WTC11 (cell line): ENCODE measurements at regions not wholly inside any gene's neighbourhood (a gene's known extent, or its start where the extent isn't known, plus 50 kb on each side); places are given as distances from the start of the nearest gene placed in this dataset.

ENCODE experiments used
- ATAC-seq: fragments of 200-7000 bp; cut with Tn5 transposase; 2 replicates; pipeline ENCODE4 v1.10.0; 2021; ENCODE audit warnings: mild to moderate bottlenecking, moderate library complexity
- CTCF ChIA-PET: fragments of 300-600 bp; sonication (Branson Sonifier 250); formaldehyde crosslinking; loops from one replicate; lab custom pipeline; 2021; ENCODE audit warnings: antibody characterized with exemption; lab: Charles Lee
- POLR2A ChIA-PET: fragments of 350-600 bp; sonication (Branson Sonifier 250); formaldehyde crosslinking; loops from one replicate; lab custom pipeline; 2021; ENCODE audit warnings: antibody characterized with exemption; lab: Charles Lee
- DNase-seq: peaks from one replicate; pipeline ENCODE4 v3.0.0; 2021; ENCODE audit warnings: low spot score
- H3K27ac Mint-ChIP-seq: 2 replicates; pipeline ENCODE4 v1.8.0; 2021; ENCODE audit warnings: mixed read lengths
- H3K27me3 Mint-ChIP-seq: 2 replicates; pipeline ENCODE4 v1.8.0; 2021; ENCODE audit warnings: low read depth, mild to moderate bottlenecking, moderate library complexity, mixed read lengths
- H3K36me3 Mint-ChIP-seq: 2 replicates; pipeline ENCODE4 v1.8.0; 2021; ENCODE audit warnings: mixed read lengths
- H3K4me1 Mint-ChIP-seq: 2 replicates; pipeline ENCODE4 v1.8.0; 2022; ENCODE audit warnings: mixed read lengths
- H3K4me3 Mint-ChIP-seq: 2 replicates; pipeline ENCODE4 v1.8.0; 2021; ENCODE audit warnings: mild to moderate bottlenecking, moderate library complexity, mixed read lengths
- H3K9me3 Mint-ChIP-seq: 2 replicates; pipeline ENCODE4 v1.8.0; 2021; ENCODE audit warnings: mixed read lengths
- CREB1 ChIP-seq: sonication (generic); formaldehyde crosslinking; IDR thresholded peaks from 2 replicates; pipeline ENCODE4 v1.8.0; 2023; ENCODE audit warnings: mild to moderate bottlenecking, missing genetic modification reagents
- ELF4 ChIP-seq: sonication (generic); formaldehyde crosslinking; IDR thresholded peaks from 2 replicates; pipeline ENCODE4 v1.8.1; 2022; ENCODE audit warnings: low read depth, mild to moderate bottlenecking, moderate library complexity, missing genetic modification reagents
- ESRRA ChIP-seq: sonication (generic); formaldehyde crosslinking; IDR thresholded peaks from 2 replicates; pipeline ENCODE4 v1.8.1; 2022; ENCODE audit warnings: mild to moderate bottlenecking, missing genetic modification reagents, borderline replicate concordance
- ETV6 ChIP-seq: sonication (generic); formaldehyde crosslinking; IDR thresholded peaks from 2 replicates; pipeline ENCODE4 v1.8.1; 2022; ENCODE audit warnings: mild to moderate bottlenecking, missing genetic modification reagents
- FOXP1 ChIP-seq: sonication (generic); formaldehyde crosslinking; IDR thresholded peaks from 2 replicates; pipeline ENCODE4 v1.8.0; 2022; ENCODE audit warnings: missing genetic modification reagents, mild to moderate bottlenecking, moderate library complexity, borderline replicate concordance
- IRF2 ChIP-seq: sonication (generic); formaldehyde crosslinking; IDR thresholded peaks from 2 replicates; pipeline ENCODE4 v1.8.0; 2022; ENCODE audit warnings: low read depth, missing genetic modification reagents, borderline replicate concordance
- NFATC4 ChIP-seq: fragments of 250-450 bp; sonication (Bioruptor Pico); IDR thresholded peaks from 2 replicates; pipeline ENCODE4 v1.9.0; 2021; ENCODE audit warnings: mild to moderate bottlenecking
- RELA ChIP-seq: sonication (generic); formaldehyde crosslinking; IDR thresholded peaks from 2 replicates; pipeline ENCODE4 v1.8.1; 2022; ENCODE audit warnings: missing genetic modification reagents, mild to moderate bottlenecking, borderline replicate concordance
- SP1 ChIP-seq: sonication (generic); formaldehyde crosslinking; conservative IDR thresholded peaks from 2 replicates; pipeline ENCODE4 v1.8.1; 2022; ENCODE audit warnings: missing genetic modification reagents
- TCF7 ChIP-seq: sonication (generic); formaldehyde crosslinking; IDR thresholded peaks from 2 replicates; pipeline ENCODE4 v1.8.0; 2022; ENCODE audit warnings: mild to moderate bottlenecking, low read depth, missing genetic modification reagents, moderate library complexity
- TP53 ChIP-seq: sonication (generic); formaldehyde crosslinking; IDR thresholded peaks from 2 replicates; pipeline ENCODE4 v1.8.1; 2023; ENCODE audit warnings: mild to moderate bottlenecking, missing genetic modification reagents
- ZNF423 ChIP-seq: fragments of 250-450 bp; sonication (Bioruptor Pico); IDR thresholded peaks from 2 replicates; pipeline ENCODE4 v2.1.2; 2022; ENCODE audit warnings: mild to moderate bottlenecking, moderate library complexity
- TF ChIP-seq, protein P1 (sequence below): sonication (generic); formaldehyde crosslinking; IDR thresholded peaks from 2 replicates; pipeline ENCODE4 v1.8.1; 2023; ENCODE audit warnings: mild to moderate bottlenecking, missing genetic modification reagents, moderate library complexity
- TF ChIP-seq, protein P2 (sequence below): sonication (generic); formaldehyde crosslinking; IDR thresholded peaks from 2 replicates; pipeline ENCODE4 v1.8.1; 2023; ENCODE audit warnings: mild to moderate bottlenecking, missing genetic modification reagents, borderline replicate concordance
- TF ChIP-seq, protein P3 (sequence below): sonication (generic); formaldehyde crosslinking; IDR thresholded peaks from 2 replicates; pipeline ENCODE4 v1.8.1; 2022; ENCODE audit warnings: missing genetic modification reagents, borderline replicate concordance
- TF ChIP-seq, protein P4 (sequence below): sonication (generic); formaldehyde crosslinking; IDR thresholded peaks from 2 replicates; pipeline ENCODE4 v1.8.0; 2022; ENCODE audit warnings: mild to moderate bottlenecking, missing genetic modification reagents
- TF ChIP-seq, protein P5 (sequence below): sonication (generic); formaldehyde crosslinking; IDR thresholded peaks from 2 replicates; pipeline ENCODE4 v1.8.1; 2023; ENCODE audit warnings: mild to moderate bottlenecking, missing genetic modification reagents, moderate library complexity
- TF ChIP-seq, protein P6 (sequence below): sonication (generic); formaldehyde crosslinking; IDR thresholded peaks from 2 replicates; pipeline ENCODE4 v1.8.0; 2023; ENCODE audit warnings: missing genetic modification reagents
- TF ChIP-seq, protein P7 (sequence below): sonication (generic); formaldehyde crosslinking; IDR thresholded peaks from 2 replicates; pipeline ENCODE4 v1.8.0; 2022; ENCODE audit warnings: mild to moderate bottlenecking, missing genetic modification reagents
- TF ChIP-seq, protein P8 (sequence below): sonication (generic); formaldehyde crosslinking; IDR thresholded peaks from 2 replicates; pipeline ENCODE4 v1.8.0; 2022; ENCODE audit warnings: mild to moderate bottlenecking, missing genetic modification reagents

DNA sequence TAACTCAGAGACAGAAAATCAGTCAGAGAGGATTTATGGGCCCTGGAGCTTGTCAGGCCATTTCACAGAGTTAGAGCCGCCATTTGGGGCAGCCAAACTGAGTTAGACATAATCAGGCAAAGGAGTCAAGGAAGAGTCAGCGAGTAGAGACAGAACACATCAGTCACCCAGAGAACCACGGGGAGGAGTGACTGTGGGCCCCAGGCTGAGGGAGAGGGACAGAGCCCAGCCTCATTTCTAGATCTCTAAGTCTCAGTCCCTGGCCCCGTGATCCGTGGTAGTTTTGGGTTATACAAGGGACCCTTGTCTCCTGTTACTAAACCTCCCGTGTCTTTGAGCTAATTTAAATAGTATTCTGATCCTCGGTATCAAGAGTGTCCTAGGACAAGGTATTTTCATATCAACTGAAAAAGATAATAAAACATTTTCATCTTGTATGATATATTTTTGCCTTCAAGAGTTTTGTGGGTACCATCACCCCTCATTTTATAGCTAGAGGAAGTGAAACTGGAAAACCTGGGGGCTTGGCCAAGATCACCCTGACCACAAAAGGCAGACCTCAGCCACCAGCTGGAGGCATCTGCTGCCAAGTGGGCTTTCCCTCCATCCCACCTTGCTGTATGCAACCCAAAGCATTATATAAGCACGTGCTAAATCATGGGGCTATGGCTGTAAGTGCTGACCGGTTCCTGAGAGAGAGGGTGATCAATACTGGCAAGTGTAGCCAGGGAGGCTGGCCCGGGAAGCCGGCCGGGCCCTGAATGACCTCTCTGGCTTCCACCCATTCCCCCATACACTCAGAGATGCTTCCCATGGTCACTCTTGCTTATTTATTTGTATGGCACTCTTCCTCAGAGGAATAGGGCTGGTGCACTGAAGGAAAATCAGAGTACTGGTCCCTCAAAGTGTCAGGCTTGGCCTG, 204.1 kb downstream of the BCOR start:
- no peak overlapping the region for H3K27ac Mint-ChIP-seq
- DNase-seq (no peak), ATAC-seq (no peak)
- POLR2A ChIA-PET: no interaction called here
- H3K9me3 Mint-ChIP-seq: peaks cover 9% of the 10 kb centered on the region
- H3K4me1 Mint-ChIP-seq: peaks cover 47% of the 10 kb centered on the region
- TF ChIP-seq CREB1 (CRISPR knock-in tag): no peak
- TF ChIP-seq ZNF423 (CRISPR knock-in tag): no peak
- TF ChIP-seq, protein P1, sequence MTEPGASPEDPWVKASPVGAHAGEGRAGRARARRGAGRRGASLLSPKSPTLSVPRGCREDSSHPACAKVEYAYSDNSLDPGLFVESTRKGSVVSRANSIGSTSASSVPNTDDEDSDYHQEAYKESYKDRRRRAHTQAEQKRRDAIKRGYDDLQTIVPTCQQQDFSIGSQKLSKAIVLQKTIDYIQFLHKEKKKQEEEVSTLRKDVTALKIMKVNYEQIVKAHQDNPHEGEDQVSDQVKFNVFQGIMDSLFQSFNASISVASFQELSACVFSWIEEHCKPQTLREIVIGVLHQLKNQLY (CRISPR knock-in tag): no peak
- TF ChIP-seq, protein P2, sequence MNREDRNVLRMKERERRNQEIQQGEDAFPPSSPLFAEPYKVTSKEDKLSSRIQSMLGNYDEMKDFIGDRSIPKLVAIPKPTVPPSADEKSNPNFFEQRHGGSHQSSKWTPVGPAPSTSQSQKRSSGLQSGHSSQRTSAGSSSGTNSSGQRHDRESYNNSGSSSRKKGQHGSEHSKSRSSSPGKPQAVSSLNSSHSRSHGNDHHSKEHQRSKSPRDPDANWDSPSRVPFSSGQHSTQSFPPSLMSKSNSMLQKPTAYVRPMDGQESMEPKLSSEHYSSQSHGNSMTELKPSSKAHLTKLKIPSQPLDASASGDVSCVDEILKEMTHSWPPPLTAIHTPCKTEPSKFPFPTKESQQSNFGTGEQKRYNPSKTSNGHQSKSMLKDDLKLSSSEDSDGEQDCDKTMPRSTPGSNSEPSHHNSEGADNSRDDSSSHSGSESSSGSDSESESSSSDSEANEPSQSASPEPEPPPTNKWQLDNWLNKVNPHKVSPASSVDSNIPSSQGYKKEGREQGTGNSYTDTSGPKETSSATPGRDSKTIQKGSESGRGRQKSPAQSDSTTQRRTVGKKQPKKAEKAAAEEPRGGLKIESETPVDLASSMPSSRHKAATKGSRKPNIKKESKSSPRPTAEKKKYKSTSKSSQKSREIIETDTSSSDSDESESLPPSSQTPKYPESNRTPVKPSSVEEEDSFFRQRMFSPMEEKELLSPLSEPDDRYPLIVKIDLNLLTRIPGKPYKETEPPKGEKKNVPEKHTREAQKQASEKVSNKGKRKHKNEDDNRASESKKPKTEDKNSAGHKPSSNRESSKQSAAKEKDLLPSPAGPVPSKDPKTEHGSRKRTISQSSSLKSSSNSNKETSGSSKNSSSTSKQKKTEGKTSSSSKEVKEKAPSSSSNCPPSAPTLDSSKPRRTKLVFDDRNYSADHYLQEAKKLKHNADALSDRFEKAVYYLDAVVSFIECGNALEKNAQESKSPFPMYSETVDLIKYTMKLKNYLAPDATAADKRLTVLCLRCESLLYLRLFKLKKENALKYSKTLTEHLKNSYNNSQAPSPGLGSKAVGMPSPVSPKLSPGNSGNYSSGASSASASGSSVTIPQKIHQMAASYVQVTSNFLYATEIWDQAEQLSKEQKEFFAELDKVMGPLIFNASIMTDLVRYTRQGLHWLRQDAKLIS (CRISPR knock-in tag): no peak
- TF ChIP-seq IRF2 (CRISPR knock-in tag): no peak
- no peak for TF ChIP-seq ESRRA (CRISPR knock-in tag)
- TF ChIP-seq, protein P3, sequence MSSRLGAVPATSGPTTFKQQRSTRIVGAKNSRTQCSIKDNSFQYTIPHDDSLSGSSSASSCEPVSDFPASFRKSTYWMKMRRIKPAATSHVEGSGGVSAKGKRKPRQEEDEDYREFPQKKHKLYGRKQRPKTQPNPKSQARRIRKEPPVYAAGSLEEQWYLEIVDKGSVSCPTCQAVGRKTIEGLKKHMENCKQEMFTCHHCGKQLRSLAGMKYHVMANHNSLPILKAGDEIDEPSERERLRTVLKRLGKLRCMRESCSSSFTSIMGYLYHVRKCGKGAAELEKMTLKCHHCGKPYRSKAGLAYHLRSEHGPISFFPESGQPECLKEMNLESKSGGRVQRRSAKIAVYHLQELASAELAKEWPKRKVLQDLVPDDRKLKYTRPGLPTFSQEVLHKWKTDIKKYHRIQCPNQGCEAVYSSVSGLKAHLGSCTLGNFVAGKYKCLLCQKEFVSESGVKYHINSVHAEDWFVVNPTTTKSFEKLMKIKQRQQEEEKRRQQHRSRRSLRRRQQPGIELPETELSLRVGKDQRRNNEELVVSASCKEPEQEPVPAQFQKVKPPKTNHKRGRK: no peak
- TF ChIP-seq, protein P4, sequence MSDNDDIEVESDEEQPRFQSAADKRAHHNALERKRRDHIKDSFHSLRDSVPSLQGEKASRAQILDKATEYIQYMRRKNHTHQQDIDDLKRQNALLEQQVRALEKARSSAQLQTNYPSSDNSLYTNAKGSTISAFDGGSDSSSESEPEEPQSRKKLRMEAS (CRISPR knock-in tag): no peak
- TF ChIP-seq, protein P5, sequence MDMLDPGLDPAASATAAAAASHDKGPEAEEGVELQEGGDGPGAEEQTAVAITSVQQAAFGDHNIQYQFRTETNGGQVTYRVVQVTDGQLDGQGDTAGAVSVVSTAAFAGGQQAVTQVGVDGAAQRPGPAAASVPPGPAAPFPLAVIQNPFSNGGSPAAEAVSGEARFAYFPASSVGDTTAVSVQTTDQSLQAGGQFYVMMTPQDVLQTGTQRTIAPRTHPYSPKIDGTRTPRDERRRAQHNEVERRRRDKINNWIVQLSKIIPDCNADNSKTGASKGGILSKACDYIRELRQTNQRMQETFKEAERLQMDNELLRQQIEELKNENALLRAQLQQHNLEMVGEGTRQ (CRISPR knock-in tag): no peak
- no peak for TF ChIP-seq RELA (CRISPR knock-in tag)
- no peak for TF ChIP-seq ETV6 (CRISPR knock-in tag)
- no peak for TF ChIP-seq TCF7
- TF ChIP-seq SP1: no peak
- TF ChIP-seq, protein P6, sequence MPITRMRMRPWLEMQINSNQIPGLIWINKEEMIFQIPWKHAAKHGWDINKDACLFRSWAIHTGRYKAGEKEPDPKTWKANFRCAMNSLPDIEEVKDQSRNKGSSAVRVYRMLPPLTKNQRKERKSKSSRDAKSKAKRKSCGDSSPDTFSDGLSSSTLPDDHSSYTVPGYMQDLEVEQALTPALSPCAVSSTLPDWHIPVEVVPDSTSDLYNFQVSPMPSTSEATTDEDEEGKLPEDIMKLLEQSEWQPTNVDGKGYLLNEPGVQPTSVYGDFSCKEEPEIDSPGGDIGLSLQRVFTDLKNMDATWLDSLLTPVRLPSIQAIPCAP (CRISPR knock-in tag): no peak
- TF ChIP-seq TP53 (CRISPR knock-in tag): no peak
- H3K4me3 Mint-ChIP-seq: no peak overlapping the region
- CTCF ChIA-PET: no interaction called here
- no peaks in the 10 kb centered on the region; the same call in 1 of the 2 replicates for H3K36me3 Mint-ChIP-seq
- H3K27me3 Mint-ChIP-seq: peaks cover 2% of the 10 kb centered on the region; the same call in 1 of the 2 replicates

DNA sequence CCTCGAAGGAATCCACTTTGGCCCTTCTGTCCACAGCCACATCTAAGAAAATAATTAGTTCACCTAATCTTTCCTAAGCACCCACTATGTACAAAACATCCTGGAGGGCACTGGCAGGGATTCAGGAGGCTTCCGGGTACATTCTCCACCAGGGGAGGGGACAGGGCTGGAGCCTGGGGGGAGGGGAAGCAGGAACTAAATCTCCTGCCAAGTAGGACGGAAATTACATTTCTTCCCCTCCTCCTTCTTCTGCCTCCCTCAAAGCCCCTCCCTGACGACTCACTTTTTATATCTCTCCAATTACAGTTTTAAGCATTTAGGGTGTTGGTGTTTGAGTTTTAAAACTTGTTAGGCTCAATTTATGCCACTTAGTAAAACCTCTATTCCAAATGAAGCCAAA, 203.1 kb downstream of the BCOR start:
- peaks cover 47% of the 10 kb centered on the region for H3K4me1 Mint-ChIP-seq
- no peak overlapping the region for H3K27ac Mint-ChIP-seq
- ATAC-seq: no peak
- ChIA-PET POLR2A (no interaction called here), CTCF (no interaction called here)
- H3K9me3 Mint-ChIP-seq: peaks cover 9% of the 10 kb centered on the region
- no peak overlapping the region for H3K4me3 Mint-ChIP-seq
- H3K36me3 Mint-ChIP-seq: no peaks in the 10 kb centered on the region; the same call in 1 of the 2 replicates
- peaks cover 2% of the 10 kb centered on the region; the same call in 1 of the 2 replicates for H3K27me3 Mint-ChIP-seq
- no peak for DNase-seq
- TF ChIP-seq, protein P3: no peak
- TF ChIP-seq FOXP1: no peak
- TF ChIP-seq, protein P7, sequence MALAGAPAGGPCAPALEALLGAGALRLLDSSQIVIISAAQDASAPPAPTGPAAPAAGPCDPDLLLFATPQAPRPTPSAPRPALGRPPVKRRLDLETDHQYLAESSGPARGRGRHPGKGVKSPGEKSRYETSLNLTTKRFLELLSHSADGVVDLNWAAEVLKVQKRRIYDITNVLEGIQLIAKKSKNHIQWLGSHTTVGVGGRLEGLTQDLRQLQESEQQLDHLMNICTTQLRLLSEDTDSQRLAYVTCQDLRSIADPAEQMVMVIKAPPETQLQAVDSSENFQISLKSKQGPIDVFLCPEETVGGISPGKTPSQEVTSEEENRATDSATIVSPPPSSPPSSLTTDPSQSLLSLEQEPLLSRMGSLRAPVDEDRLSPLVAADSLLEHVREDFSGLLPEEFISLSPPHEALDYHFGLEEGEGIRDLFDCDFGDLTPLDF: no peak
- TF ChIP-seq, protein P8, sequence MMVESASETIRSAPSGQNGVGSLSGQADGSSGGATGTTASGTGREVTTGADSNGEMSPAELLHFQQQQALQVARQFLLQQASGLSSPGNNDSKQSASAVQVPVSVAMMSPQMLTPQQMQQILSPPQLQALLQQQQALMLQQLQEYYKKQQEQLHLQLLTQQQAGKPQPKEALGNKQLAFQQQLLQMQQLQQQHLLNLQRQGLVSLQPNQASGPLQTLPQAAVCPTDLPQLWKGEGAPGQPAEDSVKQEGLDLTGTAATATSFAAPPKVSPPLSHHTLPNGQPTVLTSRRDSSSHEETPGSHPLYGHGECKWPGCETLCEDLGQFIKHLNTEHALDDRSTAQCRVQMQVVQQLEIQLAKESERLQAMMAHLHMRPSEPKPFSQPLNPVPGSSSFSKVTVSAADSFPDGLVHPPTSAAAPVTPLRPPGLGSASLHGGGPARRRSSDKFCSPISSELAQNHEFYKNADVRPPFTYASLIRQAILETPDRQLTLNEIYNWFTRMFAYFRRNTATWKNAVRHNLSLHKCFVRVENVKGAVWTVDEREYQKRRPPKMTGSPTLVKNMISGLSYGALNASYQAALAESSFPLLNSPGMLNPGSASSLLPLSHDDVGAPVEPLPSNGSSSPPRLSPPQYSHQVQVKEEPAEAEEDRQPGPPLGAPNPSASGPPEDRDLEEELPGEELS (CRISPR knock-in tag): no peak
- no peak for TF ChIP-seq ELF4 (CRISPR knock-in tag)
- no peak for TF ChIP-seq NFATC4 (CRISPR knock-in tag)
